Hippocampal formation (tissue), 2 donors: ENCODE measurements at regions not wholly inside any gene's neighbourhood (a gene's known extent, or its start where the extent isn't known, plus 50 kb on each side); places are given as distances from the start of the nearest gene placed in this dataset.
A peak's percentile ranks its signal among the peaks of the same experiment; 100 is the strongest.

Source experiments
- DNase-seq, 2 donors: peaks; one replicate each; lab custom pipeline; 2025; lab: John Stamatoyannopoulos, UW

- no peak for DNase-seq
These were observed 654.6 kb downstream of the ELAVL2 start for GRCh38 chr9:23171479-23171878.

GRCh38 chr9:23172206-23172605, 653.8 kb downstream of the ELAVL2 start:
- no peak for DNase-seq

GRCh38 chr9:23172979-23173637, 652.9 kb downstream of the ELAVL2 start:
- DNase-seq: no peak

GRCh38 chr9:23194281-23194680, 631.8 kb downstream of the ELAVL2 start:
- no peak for DNase-seq

GRCh38 chr9:23215688-23216087, 610.4 kb downstream of the ELAVL2 start:
- DNase-seq: no peak

- no peak for DNase-seq
These were observed 606.6 kb downstream of the ELAVL2 start for GRCh38 chr9:23219471-23219870.

- DNase-seq: no peak
These were observed 605.9 kb downstream of the ELAVL2 start for GRCh38 chr9:23220171-23220570.

- no peak for DNase-seq
These were observed 605.1 kb downstream of the ELAVL2 start for GRCh38 chr9:23220957-23221356.

- peak in 1 of 2 donors; percentile 28 for DNase-seq
These were observed 596.1 kb downstream of the ELAVL2 start for GRCh38 chr9:23229890-23230317.

- DNase-seq: no peak
These were observed 593.2 kb downstream of the ELAVL2 start for GRCh38 chr9:23232831-23233230.

GRCh38 chr9:23243523-23243922, 582.5 kb downstream of the ELAVL2 start:
- peak in 1 of 2 donors; percentile 27 for DNase-seq

GRCh38 chr9:23245067-23245466, 581.0 kb downstream of the ELAVL2 start:
- DNase-seq: no peak

- DNase-seq: no peak
These were observed 571.4 kb downstream of the ELAVL2 start for GRCh38 chr9:23254404-23255184.

- no peak for DNase-seq
These were observed 570.7 kb downstream of the ELAVL2 start for GRCh38 chr9:23255346-23255745.

- DNase-seq: no peak
These were observed 567.5 kb downstream of the ELAVL2 start for GRCh38 chr9:23258569-23258968.

- DNase-seq: no peak
These were observed 547.5 kb downstream of the ELAVL2 start for GRCh38 chr9:23278561-23278960.

GRCh38 chr9:23287390-23287789, 538.6 kb downstream of the ELAVL2 start:
- no peak for DNase-seq

- DNase-seq: no peak
These were observed 537.5 kb downstream of the ELAVL2 start for GRCh38 chr9:23288545-23288944.

GRCh38 chr9:23290973-23291372, 535.1 kb downstream of the ELAVL2 start:
- DNase-seq: no peak

GRCh38 chr9:23302281-23302680, 523.8 kb downstream of the ELAVL2 start:
- no peak for DNase-seq

- DNase-seq: no peak
These were observed 519.3 kb downstream of the ELAVL2 start for GRCh38 chr9:23306731-23307130.

GRCh38 chr9:23307731-23308513, 518.1 kb downstream of the ELAVL2 start:
- no peak for DNase-seq

- DNase-seq: no peak
These were observed 516.2 kb downstream of the ELAVL2 start for GRCh38 chr9:23309800-23310199.
